NOMO-1 treated with DMSO at 0.1 percent for 48 hours (cell line): ENCODE measurements at regions not wholly inside any gene's neighbourhood (a gene's known extent, or its start where the extent isn't known, plus 50 kb on each side); places are given as distances from the start of the nearest gene placed in this dataset.

ENCODE experiments used
- DNase-seq: peaks from one replicate; lab custom pipeline; 2025; ENCODE audit not compliant: unreplicated experiment; lab: John Stamatoyannopoulos, UW

- DNase-seq = no peak
Observed at GRCh38 chr13:22041741-22042140, 370.9 kb downstream of the FGF9 start.

- no peak for DNase-seq
Observed at GRCh38 chr13:22047082-22047784, 376.4 kb downstream of the FGF9 start.

GRCh38 chr13:22047785-22048104 lies 376.9 kb downstream of the FGF9 start:
- DNase-seq = no peak

- DNase-seq = no peak
Observed at GRCh38 chr13:22049384-22049783, 378.5 kb downstream of the FGF9 start.

GRCh38 chr13:22050951-22051563 lies 380.2 kb downstream of the FGF9 start:
- no peak for DNase-seq

- no peak for DNase-seq
Observed at GRCh38 chr13:22053053-22053452, 382.2 kb downstream of the FGF9 start.

GRCh38 chr13:22055259-22055658 lies 384.4 kb downstream of the FGF9 start:
- DNase-seq = no peak

GRCh38 chr13:22060187-22060586 lies 389.3 kb downstream of the FGF9 start:
- no peak for DNase-seq

GRCh38 chr13:22061371-22061805 lies 390.5 kb downstream of the FGF9 start:
- no peak for DNase-seq

- no peak for DNase-seq
Observed at GRCh38 chr13:22061806-22062391, 391.0 kb downstream of the FGF9 start.

GRCh38 chr13:22062478-22063205 lies 391.8 kb downstream of the FGF9 start:
- DNase-seq = no peak

- DNase-seq = no peak
Observed at GRCh38 chr13:22063416-22064124, 392.7 kb downstream of the FGF9 start.

GRCh38 chr13:22064854-22065620 lies 394.2 kb downstream of the FGF9 start:
- DNase-seq = no peak

- no peak for DNase-seq
Observed at GRCh38 chr13:22073718-22074117, 402.8 kb downstream of the FGF9 start.

GRCh38 chr13:22074403-22074802 lies 403.5 kb downstream of the FGF9 start:
- DNase-seq = no peak

GRCh38 chr13:22076658-22077057 lies 405.8 kb downstream of the FGF9 start:
- DNase-seq = no peak

- no peak for DNase-seq
Observed at GRCh38 chr13:22077205-22077683, 406.4 kb downstream of the FGF9 start.

- DNase-seq = no peak
Observed at GRCh38 chr13:22077764-22078163, 406.9 kb downstream of the FGF9 start.

- no peak for DNase-seq
Observed at GRCh38 chr13:22079961-22080360, 409.1 kb downstream of the FGF9 start.

GRCh38 chr13:22080832-22081231 lies 410.0 kb downstream of the FGF9 start:
- DNase-seq = no peak
